Ascending aorta (tissue), 2 donors: ENCODE measurements at regions not wholly inside any gene's neighbourhood (a gene's known extent, or its start where the extent isn't known, plus 50 kb on each side); places are given as distances from the start of the nearest gene placed in this dataset.

ENCODE experiments used
- DNase-seq, 2 donors: peaks; one replicate each; pipeline ENCODE4 v3.0.0-alpha.2; 2019; ENCODE audit warnings: low spot score in 2 of 2
- H3K27ac ChIP-seq, 2 donors: fragments of 200-600 bp; sonication (generic); one replicate each; pipeline ENCODE4 v1.5.1; 2016 to 2017; ENCODE audit warnings: mild to moderate bottlenecking in 1 of 2
- H3K27me3 ChIP-seq: fragments of 200-600 bp; sonication (generic); one replicate; pipeline ENCODE4 v1.5.1; 2017
- H3K36me3 ChIP-seq, 2 donors: fragments of 200-600 bp; sonication (generic); one replicate each; pipeline ENCODE4 v1.5.1; 2016
- H3K4me1 ChIP-seq, 2 donors: fragments of 200-600 bp; sonication (generic); one replicate each; pipeline ENCODE4 v1.5.1; 2016 to 2017; ENCODE audit warnings: mild to moderate bottlenecking in 1 of 2
- H3K4me3 ChIP-seq, 2 donors: fragments of 200-600 bp; sonication (generic); one replicate each; pipeline ENCODE4 v1.5.1; 2016 to 2017; ENCODE audit warnings: mild to moderate bottlenecking in 1 of 2
- H3K9me3 ChIP-seq, 2 donors: fragments of 200-600 bp; sonication (generic); one replicate each; pipeline ENCODE4 v1.5.1; 2016
- intact Hi-C: fragments of 100-400 bp; cut with DNase I; formaldehyde crosslinking; loops from one replicate; pipeline ENCODE4 v1.15.1; 2023
- TF ChIP-seq, protein P1 (sequence below), 3 experiments: fragments of 200-600 bp in 2 of 3; fragments of 450-650 bp in 1 of 3; sonication (generic) in 2 of 3; IDR thresholded peaks; one replicate each; pipeline ENCODE4 v1.5.1; 2016 to 2019; ENCODE audit warnings: antibody characterized with exemption in 3 of 3, mild to moderate bottlenecking in 1 of 3, moderate library complexity in 1 of 3

DNA sequence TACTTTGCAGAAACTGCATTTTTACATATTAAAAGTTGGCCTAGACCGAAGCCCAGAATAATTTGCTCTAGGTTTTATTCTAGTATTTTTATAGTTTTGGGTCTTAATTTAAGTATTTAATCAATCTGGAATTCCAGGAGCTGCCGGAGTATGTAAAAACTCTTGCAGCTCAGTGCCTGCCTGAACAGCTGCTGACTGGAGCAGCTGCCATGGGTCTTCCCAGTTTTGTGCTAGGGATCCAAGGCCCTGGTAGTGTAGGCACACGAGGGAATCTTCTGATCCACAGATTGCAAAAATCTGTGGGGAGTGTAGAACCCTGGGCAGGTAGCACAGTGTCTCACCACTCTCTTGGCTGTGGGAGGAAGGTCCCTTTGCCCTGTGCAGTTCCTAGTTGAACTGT is 87.0 kb upstream of the HS3ST3A1 start:
- no peak overlapping the region for H3K4me3 ChIP-seq
- intact Hi-C loops: no loop called here
- no peak for DNase-seq
- H3K4me1 ChIP-seq: no peaks in the 10 kb centered on the region
- TF ChIP-seq, protein P1, sequence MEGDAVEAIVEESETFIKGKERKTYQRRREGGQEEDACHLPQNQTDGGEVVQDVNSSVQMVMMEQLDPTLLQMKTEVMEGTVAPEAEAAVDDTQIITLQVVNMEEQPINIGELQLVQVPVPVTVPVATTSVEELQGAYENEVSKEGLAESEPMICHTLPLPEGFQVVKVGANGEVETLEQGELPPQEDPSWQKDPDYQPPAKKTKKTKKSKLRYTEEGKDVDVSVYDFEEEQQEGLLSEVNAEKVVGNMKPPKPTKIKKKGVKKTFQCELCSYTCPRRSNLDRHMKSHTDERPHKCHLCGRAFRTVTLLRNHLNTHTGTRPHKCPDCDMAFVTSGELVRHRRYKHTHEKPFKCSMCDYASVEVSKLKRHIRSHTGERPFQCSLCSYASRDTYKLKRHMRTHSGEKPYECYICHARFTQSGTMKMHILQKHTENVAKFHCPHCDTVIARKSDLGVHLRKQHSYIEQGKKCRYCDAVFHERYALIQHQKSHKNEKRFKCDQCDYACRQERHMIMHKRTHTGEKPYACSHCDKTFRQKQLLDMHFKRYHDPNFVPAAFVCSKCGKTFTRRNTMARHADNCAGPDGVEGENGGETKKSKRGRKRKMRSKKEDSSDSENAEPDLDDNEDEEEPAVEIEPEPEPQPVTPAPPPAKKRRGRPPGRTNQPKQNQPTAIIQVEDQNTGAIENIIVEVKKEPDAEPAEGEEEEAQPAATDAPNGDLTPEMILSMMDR (IDR thresholded peaks at IDR 0.05): no peak
- no peaks in the 10 kb centered on the region for H3K36me3 ChIP-seq
- H3K9me3 ChIP-seq: no peaks in the 10 kb centered on the region
- no peaks in the 10 kb centered on the region for H3K27me3 ChIP-seq
- H3K27ac ChIP-seq: no peak overlapping the region

DNA sequence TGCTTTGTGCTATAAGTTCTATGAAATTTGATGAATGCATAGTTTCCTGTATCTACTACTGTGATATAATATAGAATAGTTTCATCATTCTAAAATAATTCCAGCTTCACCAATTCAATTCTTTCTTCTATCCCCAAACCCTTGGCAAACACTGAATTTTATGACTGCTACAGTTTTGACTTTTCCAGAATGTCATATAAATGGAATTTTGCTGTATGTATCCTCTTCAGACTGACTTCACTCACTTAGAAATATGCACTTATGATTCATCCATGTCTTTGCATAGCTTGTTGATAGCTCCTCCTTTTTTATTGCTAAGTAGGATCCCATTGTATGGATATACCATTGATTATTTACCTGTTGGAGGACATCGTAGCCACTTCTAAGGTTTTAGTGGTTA is 89.1 kb upstream of the HS3ST3A1 start:
- H3K36me3 ChIP-seq: no peaks in the 10 kb centered on the region
- H3K27me3 ChIP-seq: no peaks in the 10 kb centered on the region
- no peak for DNase-seq
- intact Hi-C loops: no loop called here
- no peaks in the 10 kb centered on the region for H3K4me1 ChIP-seq
- H3K27ac ChIP-seq: no peak overlapping the region
- H3K4me3 ChIP-seq: no peak overlapping the region
- no peaks in the 10 kb centered on the region for H3K9me3 ChIP-seq
- TF ChIP-seq, protein P1 (IDR thresholded peaks at IDR 0.05): no peak

DNA sequence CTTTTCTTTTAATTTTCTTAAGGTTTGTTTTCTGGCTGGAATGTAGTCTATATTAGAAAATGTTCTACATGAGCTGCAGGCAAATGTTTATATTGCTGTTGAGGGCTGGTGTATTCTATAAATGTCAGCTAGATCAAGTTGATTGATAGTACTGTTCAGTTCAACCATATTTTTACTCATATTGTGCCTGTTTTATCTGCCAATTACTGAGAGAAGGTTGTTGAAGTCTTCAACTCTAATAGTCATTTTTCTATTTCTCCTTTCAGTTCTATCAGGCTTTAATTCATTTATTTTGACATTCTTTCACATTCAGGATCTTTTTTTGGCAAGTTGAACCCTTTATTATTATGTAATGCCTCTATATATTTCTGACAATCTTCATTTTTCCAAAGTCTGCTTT is 93.2 kb upstream of the HS3ST3A1 start:
- Histone ChIP-seq H3K4me3 (no peak overlapping the region), H3K27ac (no peak overlapping the region), H3K27me3 (no peaks in the 10 kb centered on the region), H3K36me3 (no peaks in the 10 kb centered on the region), H3K4me1 (no peaks in the 10 kb centered on the region), H3K9me3 (no peaks in the 10 kb centered on the region)
- intact Hi-C loops: no loop called here
- TF ChIP-seq, protein P1 (IDR thresholded peaks at IDR 0.05): no peak
- no peak for DNase-seq

DNA sequence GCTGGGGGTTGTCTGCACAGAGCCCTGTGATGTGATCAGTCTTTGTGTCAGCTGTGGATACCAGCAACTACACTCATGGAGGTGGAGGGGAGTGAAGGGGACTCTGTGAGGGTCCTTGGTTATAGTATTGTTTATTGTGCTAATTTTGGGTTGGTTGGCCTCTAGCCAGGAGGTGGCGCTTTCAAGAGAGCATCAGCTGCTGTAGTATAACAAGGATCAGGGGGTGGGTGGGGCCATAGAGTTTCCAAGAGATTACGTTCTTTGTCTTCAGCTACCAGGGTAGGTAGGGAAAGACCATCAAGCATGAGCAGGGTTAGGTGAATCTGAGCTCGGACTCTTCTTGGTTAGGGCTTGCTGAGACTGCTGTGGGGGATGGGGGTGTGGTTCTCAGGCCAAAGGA is 97.1 kb upstream of the HS3ST3A1 start:
- H3K27ac ChIP-seq: no peak overlapping the region
- no peak for DNase-seq
- no peaks in the 10 kb centered on the region for H3K4me1 ChIP-seq
- H3K36me3 ChIP-seq: no peaks in the 10 kb centered on the region
- TF ChIP-seq, protein P1 (IDR thresholded peaks at IDR 0.05): no peak
- no peaks in the 10 kb centered on the region for H3K27me3 ChIP-seq
- intact Hi-C loops: no loop called here
- no peaks in the 10 kb centered on the region for H3K9me3 ChIP-seq
- H3K4me3 ChIP-seq: no peak overlapping the region

DNA sequence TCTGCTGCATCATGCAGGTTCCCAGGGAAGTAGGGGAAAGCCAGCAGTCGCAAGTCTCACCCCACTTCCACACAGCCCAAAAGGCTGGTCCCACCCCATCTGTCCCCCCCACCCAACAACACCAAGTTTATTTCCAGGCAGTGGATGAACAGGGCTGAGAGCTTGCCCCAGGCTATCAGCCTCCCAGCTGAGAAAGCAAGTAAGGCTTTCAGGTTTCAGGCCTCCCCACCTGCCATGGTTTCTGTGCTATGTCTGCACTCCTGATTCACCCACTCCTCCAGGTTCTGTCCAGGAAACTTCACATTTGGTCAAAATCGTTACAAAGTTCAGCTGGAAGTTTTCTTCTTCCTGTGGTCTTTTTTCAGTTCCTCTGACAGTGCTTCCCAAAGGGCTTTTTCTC is 97.5 kb upstream of the HS3ST3A1 start:
- DNase-seq: no peak
- TF ChIP-seq, protein P1 (IDR thresholded peaks at IDR 0.05): no peak
- Histone ChIP-seq H3K9me3 (no peaks in the 10 kb centered on the region), H3K4me1 (no peaks in the 10 kb centered on the region), H3K4me3 (no peak overlapping the region), H3K36me3 (no peaks in the 10 kb centered on the region), H3K27me3 (no peaks in the 10 kb centered on the region), H3K27ac (no peak overlapping the region)
- intact Hi-C loops: no loop called here

DNA sequence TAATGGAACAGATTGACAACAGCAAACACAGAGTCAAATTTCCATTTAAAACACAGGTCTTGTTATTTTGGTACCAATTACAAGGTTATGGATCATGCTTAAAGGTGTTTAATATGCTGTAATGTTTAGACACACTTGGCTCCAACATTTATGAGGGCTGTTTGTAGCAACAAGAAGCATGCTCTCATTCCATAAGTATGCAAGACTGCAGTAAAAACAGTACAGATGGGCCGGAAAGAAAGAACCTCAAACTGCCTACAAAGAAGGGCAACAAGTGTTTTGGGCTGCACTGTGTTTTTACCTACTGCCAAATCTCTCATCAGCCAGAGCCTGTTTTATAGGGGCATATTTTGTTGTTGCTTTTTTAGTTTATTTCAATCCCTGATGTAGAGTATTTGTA is 100.5 kb upstream of the HS3ST3A1 start:
- no peaks in the 10 kb centered on the region for H3K27me3 ChIP-seq
- H3K27ac ChIP-seq: no peak overlapping the region
- intact Hi-C loops: no loop called here
- no peak overlapping the region for H3K4me3 ChIP-seq
- H3K36me3 ChIP-seq: no peaks in the 10 kb centered on the region
- TF ChIP-seq, protein P1 (IDR thresholded peaks at IDR 0.05): no peak
- H3K9me3 ChIP-seq: no peaks in the 10 kb centered on the region
- DNase-seq: no peak
- no peaks in the 10 kb centered on the region for H3K4me1 ChIP-seq
